Activated T-cell treated with anti-CD3 and anti-CD28 coated beads for 48 hours (primary cell): ENCODE measurements at regions not wholly inside any gene's neighbourhood (a gene's known extent, or its start where the extent isn't known, plus 50 kb on each side); places are given as distances from the start of the nearest gene placed in this dataset.

Experiments
- DNase-seq: peaks from one replicate; pipeline ENCODE4 v3.0.0-alpha.2; 2020; ENCODE audit warnings: low read depth

- no peak for DNase-seq
Measured at GRCh38 chr5:109945097-109945678, 255.5 kb downstream of the MAN2A1 start.

- no peak for DNase-seq
Measured at GRCh38 chr5:109945723-109946480, 256.2 kb downstream of the MAN2A1 start.

- no peak for DNase-seq
Measured at GRCh38 chr5:109946610-109947009, 256.9 kb downstream of the MAN2A1 start.

- DNase-seq = no peak
Measured at GRCh38 chr5:109947667-109948066, 257.9 kb downstream of the MAN2A1 start.

GRCh38 chr5:109950634-109951033 lies 260.9 kb downstream of the MAN2A1 start:
- DNase-seq = no peak

GRCh38 chr5:109951348-109951747 lies 261.6 kb downstream of the MAN2A1 start:
- DNase-seq = no peak

GRCh38 chr5:109951758-109952157 lies 262.0 kb downstream of the MAN2A1 start:
- no peak for DNase-seq

- no peak for DNase-seq
Measured at GRCh38 chr5:109953761-109954160, 264.0 kb downstream of the MAN2A1 start.

- DNase-seq = no peak
Measured at GRCh38 chr5:109956884-109957283, 267.2 kb downstream of the MAN2A1 start.

- no peak for DNase-seq
Measured at GRCh38 chr5:109958082-109958481, 268.4 kb downstream of the MAN2A1 start.

- DNase-seq = no peak
Measured at GRCh38 chr5:109959652-109960051, 269.9 kb downstream of the MAN2A1 start.

- DNase-seq = no peak
Measured at GRCh38 chr5:109961751-109962150, 272.0 kb downstream of the MAN2A1 start.

GRCh38 chr5:109962882-109963603 lies 273.3 kb downstream of the MAN2A1 start:
- DNase-seq = no peak

- DNase-seq = no peak
Measured at GRCh38 chr5:109964136-109964535, 274.4 kb downstream of the MAN2A1 start.

GRCh38 chr5:109965634-109966033 lies 275.9 kb downstream of the MAN2A1 start:
- no peak for DNase-seq

- no peak for DNase-seq
Measured at GRCh38 chr5:109971968-109972367, 282.2 kb downstream of the MAN2A1 start.

GRCh38 chr5:109981979-109982378 lies 292.3 kb downstream of the MAN2A1 start:
- DNase-seq = no peak

GRCh38 chr5:109982966-109983534 lies 293.3 kb downstream of the MAN2A1 start:
- DNase-seq = no peak

- DNase-seq = no peak
Measured at GRCh38 chr5:109986726-109987125, 297.0 kb downstream of the MAN2A1 start.

GRCh38 chr5:109987355-109987754 lies 297.6 kb downstream of the MAN2A1 start:
- DNase-seq = no peak

- DNase-seq = no peak
Measured at GRCh38 chr5:109987970-109988369, 298.2 kb downstream of the MAN2A1 start.

- DNase-seq = no peak
Measured at GRCh38 chr5:109989161-109989560, 299.4 kb downstream of the MAN2A1 start.
